ENCODE measurements at regions not wholly inside any gene's neighbourhood (a gene's known extent, or its start where the extent isn't known, plus 50 kb on each side); places are given as distances from the start of the nearest gene placed in this dataset.

DNA sequence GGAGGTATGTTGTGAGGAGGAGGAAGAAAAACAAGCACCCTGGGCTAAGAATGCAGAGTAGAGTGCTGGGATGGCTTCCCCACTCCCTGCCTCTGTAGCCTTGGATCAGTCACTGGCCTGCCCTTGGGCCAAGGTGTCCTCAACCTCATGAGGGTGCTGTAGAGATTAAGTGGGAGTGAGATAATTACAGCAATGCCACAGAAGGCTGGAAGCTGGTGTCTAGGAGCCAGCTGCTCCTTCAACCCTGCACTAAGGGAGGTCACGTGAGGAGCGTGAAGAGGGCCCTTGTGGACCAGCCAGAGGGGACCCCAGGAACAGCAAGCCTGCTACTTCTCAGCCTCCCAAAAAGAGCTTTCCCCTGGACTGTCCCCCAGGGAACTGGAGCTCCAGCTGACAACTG is 95.2 kb downstream of the TTC32 start:
- Mint-ChIP-seq H3K27ac (no peak overlapping the region), H3K4me1 (ENCODE audit: low read depth) (no peaks in the 10 kb centered on the region), H3K27me3 (no peaks in the 10 kb centered on the region), H3K9me3 (no peaks in the 10 kb centered on the region), H3K36me3 (ENCODE audit: low read depth) (no peaks in the 10 kb centered on the region), H3K4me3 (no peak overlapping the region)
- ChIA-PET POLR2A (no interaction called here), CTCF (no interaction called here)
- no peak for ATAC-seq
- intact Hi-C loops (cut with micrococcal nuclease) = no loop called here
- TF ChIP-seq, protein P1, sequence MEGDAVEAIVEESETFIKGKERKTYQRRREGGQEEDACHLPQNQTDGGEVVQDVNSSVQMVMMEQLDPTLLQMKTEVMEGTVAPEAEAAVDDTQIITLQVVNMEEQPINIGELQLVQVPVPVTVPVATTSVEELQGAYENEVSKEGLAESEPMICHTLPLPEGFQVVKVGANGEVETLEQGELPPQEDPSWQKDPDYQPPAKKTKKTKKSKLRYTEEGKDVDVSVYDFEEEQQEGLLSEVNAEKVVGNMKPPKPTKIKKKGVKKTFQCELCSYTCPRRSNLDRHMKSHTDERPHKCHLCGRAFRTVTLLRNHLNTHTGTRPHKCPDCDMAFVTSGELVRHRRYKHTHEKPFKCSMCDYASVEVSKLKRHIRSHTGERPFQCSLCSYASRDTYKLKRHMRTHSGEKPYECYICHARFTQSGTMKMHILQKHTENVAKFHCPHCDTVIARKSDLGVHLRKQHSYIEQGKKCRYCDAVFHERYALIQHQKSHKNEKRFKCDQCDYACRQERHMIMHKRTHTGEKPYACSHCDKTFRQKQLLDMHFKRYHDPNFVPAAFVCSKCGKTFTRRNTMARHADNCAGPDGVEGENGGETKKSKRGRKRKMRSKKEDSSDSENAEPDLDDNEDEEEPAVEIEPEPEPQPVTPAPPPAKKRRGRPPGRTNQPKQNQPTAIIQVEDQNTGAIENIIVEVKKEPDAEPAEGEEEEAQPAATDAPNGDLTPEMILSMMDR (IDR thresholded peaks at IDR 0.05) = no peak
- no peak for DNase-seq

GRCh38 chr2:19806131-19806530 is 95.7 kb downstream of the TTC32 start:
- DNase-seq (no peak), ATAC-seq (no peak)
- H3K36me3 Mint-ChIP-seq (ENCODE audit: low read depth) = no peaks in the 10 kb centered on the region
- H3K9me3 Mint-ChIP-seq = no peaks in the 10 kb centered on the region
- intact Hi-C loops (cut with micrococcal nuclease) = no loop called here
- H3K4me3 Mint-ChIP-seq = no peak overlapping the region
- ChIA-PET POLR2A (no interaction called here), CTCF (no interaction called here)
- no peaks in the 10 kb centered on the region for H3K27me3 Mint-ChIP-seq
- H3K27ac Mint-ChIP-seq = no peak overlapping the region
- H3K4me1 Mint-ChIP-seq (ENCODE audit: low read depth) = no peaks in the 10 kb centered on the region
- TF ChIP-seq, protein P1 (IDR thresholded peaks at IDR 0.05) = no peak

- intact Hi-C loops (cut with micrococcal nuclease) = no loop called here
- H3K4me3 Mint-ChIP-seq = no peak overlapping the region
- no peaks in the 10 kb centered on the region for H3K27me3 Mint-ChIP-seq
Measured at GRCh38 chr2:19805266-19805665, 96.5 kb downstream of the TTC32 start.

GRCh38 chr2:19804639-19805260 is 97.0 kb downstream of the TTC32 start:
- no peak for DNase-seq
- no peaks in the 10 kb centered on the region for H3K27me3 Mint-ChIP-seq
- no peak for ATAC-seq
- no peaks in the 10 kb centered on the region for H3K9me3 Mint-ChIP-seq
- H3K27ac Mint-ChIP-seq = no peak overlapping the region
- intact Hi-C loops (cut with micrococcal nuclease) = no loop called here
- H3K36me3 Mint-ChIP-seq (ENCODE audit: low read depth) = no peaks in the 10 kb centered on the region
- no peak overlapping the region for H3K4me3 Mint-ChIP-seq
- POLR2A ChIA-PET = no interaction called here
- CTCF ChIA-PET = no interaction called here
- H3K4me1 Mint-ChIP-seq (ENCODE audit: low read depth) = no peaks in the 10 kb centered on the region
- TF ChIP-seq, protein P1 (IDR thresholded peaks at IDR 0.05) = no peak

More at GRCh38 chr2:19805266-19805665, 96.5 kb downstream of the TTC32 start:
- ATAC-seq = no peak
- TF ChIP-seq, protein P1 (IDR thresholded peaks at IDR 0.05) = no peak
- Mint-ChIP-seq H3K36me3 (ENCODE audit: low read depth) (no peaks in the 10 kb centered on the region), H3K9me3 (no peaks in the 10 kb centered on the region), H3K4me1 (ENCODE audit: low read depth) (no peaks in the 10 kb centered on the region), H3K27ac (no peak overlapping the region)
- DNase-seq = no peak
- ChIA-PET CTCF (no interaction called here), POLR2A (no interaction called here)

GRCh38 chr2:19802086-19802841 is 99.5 kb downstream of the TTC32 start:
- ATAC-seq = no peak
- no peaks in the 10 kb centered on the region for H3K9me3 Mint-ChIP-seq
- no peaks in the 10 kb centered on the region for H3K36me3 Mint-ChIP-seq (ENCODE audit: low read depth)
- H3K4me3 Mint-ChIP-seq = no peak overlapping the region
- TF ChIP-seq, protein P1 (IDR thresholded peaks at IDR 0.05) = no peak
- no peak for DNase-seq
- intact Hi-C loops (cut with micrococcal nuclease) = no loop called here
- no peaks in the 10 kb centered on the region for H3K4me1 Mint-ChIP-seq (ENCODE audit: low read depth)
- POLR2A ChIA-PET = interaction anchor here (0.5 kb wide), 1 partner anchor 38 kb away, joined by 3 read pairs; no protein-coding TSS in a partner anchor
- H3K27me3 Mint-ChIP-seq = no peaks in the 10 kb centered on the region
- CTCF ChIA-PET = no interaction called here
- no peak overlapping the region for H3K27ac Mint-ChIP-seq
